Small intestine (tissue), 7 donors: ENCODE measurements at regions not wholly inside any gene's neighbourhood (a gene's known extent, or its start where the extent isn't known, plus 50 kb on each side); places are given as distances from the start of the nearest gene placed in this dataset.

Experiments
- DNase-seq, 2 donors: peaks; one replicate each; pipeline versions ENCODE4 v3.0.0 to v3.0.0-alpha.2; 2013
- FAIRE-seq: peaks from 2 replicates; lab custom pipeline; 2012; peaks lifted over from hg19 to GRCh38; lab: Jason Lieb, UNC
- H3K27ac ChIP-seq, 3 donors: one replicate each; pipeline ENCODE4 v1.5.1; 2013; ENCODE audit warnings: low read length in 2 of 3, mild to moderate bottlenecking in 2 of 3, control low read depth in 1 of 3, inconsistent platforms in 1 of 3, low read depth in 1 of 3, moderate library complexity in 1 of 3
- H3K27me3 ChIP-seq, 3 donors: one replicate each; pipeline ENCODE4 v1.6.1; 2013; ENCODE audit warnings: low read length in 3 of 3, inconsistent platforms in 1 of 3; ENCODE audit not compliant: control insufficient read depth in 3 of 3, insufficient read depth in 3 of 3
- H3K36me3 ChIP-seq, 3 donors: one replicate each; pipeline ENCODE4 v1.6.1; 2013; ENCODE audit warnings: low read length in 3 of 3, inconsistent platforms in 1 of 3, low read depth in 1 of 3, mild to moderate bottlenecking in 1 of 3, moderate library complexity in 1 of 3; ENCODE audit not compliant: control insufficient read depth in 3 of 3, insufficient read depth in 2 of 3
- H3K4me1 ChIP-seq, 3 donors: one replicate each; pipeline ENCODE4 v1.6.1; 2013; ENCODE audit warnings: low read length in 2 of 3, inconsistent platforms in 1 of 3, low read depth in 1 of 3, mild to moderate bottlenecking in 1 of 3, moderate library complexity in 1 of 3; ENCODE audit not compliant: control insufficient read depth in 3 of 3, insufficient read depth in 2 of 3
- H3K4me3 ChIP-seq, 3 donors: one replicate each; pipeline ENCODE4 v1.5.1; 2013; ENCODE audit warnings: low read length in 3 of 3, control low read depth in 1 of 3, inconsistent platforms in 1 of 3, low read depth in 1 of 3, mild to moderate bottlenecking in 1 of 3, moderate library complexity in 1 of 3
- H3K9me3 ChIP-seq, 2 donors: one replicate each; pipeline ENCODE4 v1.6.1; 2013; ENCODE audit warnings: low read depth in 1 of 2, low read length in 1 of 2; ENCODE audit not compliant: control insufficient read depth in 2 of 2, insufficient read depth in 1 of 2
- WGBS, 3 donors: extraction: QIAGEN DNeasy Blood & Tissue Kit; methylation state at CpG; one replicate each; pipeline ENCODE4 v1.1.7; 2013; 5-methylcytosine and 5-hydroxymethylcytosine counted together
- donor health status: healthy with polysubstance abuse.
- donor health status: control.
- donor health status: control.
- donor health status: Bipolar disorder and iron deficiency.
- donor health status: healthy.

DNA sequence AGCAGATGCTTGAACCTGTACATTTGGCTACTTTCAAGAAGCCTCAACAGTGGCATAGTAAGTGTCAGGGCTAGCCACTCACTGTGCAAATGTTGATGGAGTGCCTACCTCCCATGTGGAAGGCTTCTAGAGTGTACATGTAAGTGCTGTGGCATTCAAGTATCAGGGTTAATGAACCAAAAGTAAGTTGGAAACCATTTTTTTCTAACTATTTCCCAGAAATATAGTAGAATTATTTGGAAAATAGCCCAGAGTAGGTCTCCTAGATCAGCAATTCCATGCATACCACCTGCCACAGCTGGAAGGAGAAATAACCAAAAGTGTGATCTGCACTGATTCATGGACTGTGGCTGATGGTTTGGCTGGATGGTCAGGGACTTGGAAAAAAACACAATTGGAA is 53.3 kb downstream of the FOXD1 start:
- Histone ChIP-seq H3K36me3 (no peaks in the 10 kb centered on the region), H3K4me1 (peaks cover 0 to 39% (median 0%) of the 10 kb centered on the region in 3 donors), H3K27me3 (peaks cover 0 to 5% (median 0%) of the 10 kb centered on the region in 3 donors), H3K4me3 (no peak overlapping the region), H3K27ac (no peak overlapping the region), H3K9me3 (no peaks in the 10 kb centered on the region)
- no peak for FAIRE-seq
- no peak for DNase-seq

DNA sequence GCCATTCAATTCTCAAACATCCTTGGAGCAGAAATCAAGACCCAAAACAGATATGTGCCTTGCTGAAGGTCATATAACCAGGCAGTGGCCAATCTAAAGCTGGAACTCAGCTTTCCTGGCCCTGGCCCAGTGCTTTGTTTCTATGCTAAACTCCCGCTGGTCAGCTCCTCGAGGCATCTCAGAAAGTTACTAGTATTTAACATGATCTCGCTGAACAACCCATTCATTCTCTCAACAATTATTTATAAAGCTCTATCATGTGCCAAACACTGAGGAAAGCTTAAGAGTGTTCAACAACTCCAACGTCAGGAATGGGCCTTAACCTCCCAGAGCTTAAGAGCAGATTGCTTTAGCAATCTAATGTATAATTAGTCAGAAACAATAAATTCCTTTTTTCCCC is 54.0 kb downstream of the FOXD1 start:
- FAIRE-seq (no peak), DNase-seq (no peak)
- H3K36me3 ChIP-seq = no peaks in the 10 kb centered on the region
- H3K4me3 ChIP-seq = no peak overlapping the region
- H3K4me1 ChIP-seq = peaks cover 0 to 39% (median 0%) of the 10 kb centered on the region in 3 donors
- no peak overlapping the region for H3K27ac ChIP-seq
- WGBS, 3 donors = 80 to 86% (median 86%) methylated on average over 4 of the region's 4 CpGs
- no peaks in the 10 kb centered on the region for H3K9me3 ChIP-seq
- peaks cover 0 to 5% (median 0%) of the 10 kb centered on the region in 3 donors for H3K27me3 ChIP-seq

GRCh38 chr5:73393611-73394489 is 54.7 kb downstream of the FOXD1 start:
- DNase-seq (peak in 1 of 2 donors; percentile 56), FAIRE-seq (no peak)
- Histone ChIP-seq H3K4me3 (no peak overlapping the region), H3K27me3 (peaks cover 0 to 5% (median 0%) of the 10 kb centered on the region in 3 donors), H3K4me1 (peaks cover 0 to 42% (median 0%) of the 10 kb centered on the region in 3 donors), H3K27ac (peak overlapping the region in 1 of 3 donors; percentile 51), H3K9me3 (no peaks in the 10 kb centered on the region), H3K36me3 (no peaks in the 10 kb centered on the region)
- WGBS, 3 donors = 19 to 63% (median 37%) methylated on average over 2 of the region's 2 CpGs

DNA sequence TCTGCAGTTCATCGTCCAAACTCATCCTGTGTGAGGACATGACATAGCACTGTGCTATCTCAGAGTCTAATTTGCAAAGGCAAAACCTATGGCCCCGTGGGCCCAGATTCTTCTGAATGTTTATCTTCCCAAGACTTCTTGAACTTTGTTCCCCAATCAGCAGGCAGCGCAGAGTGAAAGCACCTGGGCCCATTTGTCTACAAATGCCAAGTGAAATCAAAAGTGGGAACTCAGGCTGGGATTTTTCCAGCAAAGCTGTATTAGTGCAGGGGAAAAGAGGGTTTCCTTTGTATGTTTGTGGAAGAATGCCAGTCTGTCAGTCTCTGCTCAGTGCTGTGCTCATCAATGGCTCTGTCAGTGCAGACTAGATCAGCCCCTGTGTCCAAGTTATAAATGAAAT is 55.8 kb downstream of the FOXD1 start:
- DNase-seq (peak; percentile 81 to 86), FAIRE-seq (no peak)
- Histone ChIP-seq H3K9me3 (no peaks in the 10 kb centered on the region), H3K36me3 (no peaks in the 10 kb centered on the region), H3K4me3 (no peak overlapping the region), H3K4me1 (peaks cover 0 to 53% (median 3%) of the 10 kb centered on the region in 3 donors), H3K27ac (peak overlapping the region in 1 of 3 donors; percentile 51), H3K27me3 (peaks cover 0 to 5% (median 0%) of the 10 kb centered on the region in 3 donors)
- 11 to 36% (median 17%) methylated on average over 3 of the region's 3 CpGs for WGBS, 3 donors

- Histone ChIP-seq H3K9me3 (no peaks in the 10 kb centered on the region), H3K4me1 (peaks cover 0 to 61% (median 3%) of the 10 kb centered on the region in 3 donors), H3K27ac (no peak overlapping the region), H3K4me3 (no peak overlapping the region), H3K27me3 (no peaks in the 10 kb centered on the region), H3K36me3 (no peaks in the 10 kb centered on the region)
- DNase-seq (no peak), FAIRE-seq (no peak)
- WGBS, 3 donors = 53 to 87% (median 68%) methylated on average over 3 of the region's 3 CpGs
Observed at GRCh38 chr5:73391441-73391881, 57.1 kb downstream of the FOXD1 start.

GRCh38 chr5:73390972-73391371 is 57.6 kb downstream of the FOXD1 start:
- Histone ChIP-seq H3K27ac (no peak overlapping the region), H3K36me3 (no peaks in the 10 kb centered on the region), H3K27me3 (no peaks in the 10 kb centered on the region), H3K4me1 (peaks cover 0 to 61% (median 3%) of the 10 kb centered on the region in 3 donors), H3K9me3 (peaks cover 0 to 2% of the 10 kb centered on the region in 2 donors), H3K4me3 (no peak overlapping the region)
- DNase-seq (peak in 1 of 2 donors; percentile 44), FAIRE-seq (no peak)
- 48 to 60% (median 50%) methylated on average over 2 of the region's 2 CpGs for WGBS, 3 donors

- peaks cover 0 to 3% (median 0%) of the 10 kb centered on the region in 3 donors for H3K27me3 ChIP-seq
- no peaks in the 10 kb centered on the region for H3K36me3 ChIP-seq
- no peak overlapping the region for H3K4me3 ChIP-seq
- DNase-seq (no peak), FAIRE-seq (no peak)
- H3K27ac ChIP-seq = no peak overlapping the region
- H3K4me1 ChIP-seq = peaks cover 0 to 50% (median 3%) of the 10 kb centered on the region in 3 donors
- peaks cover 0 to 8% of the 10 kb centered on the region in 2 donors for H3K9me3 ChIP-seq
- 83 to 96% (median 95%) methylated on average over 2 of the region's 2 CpGs for WGBS, 3 donors
Observed at GRCh38 chr5:73388740-73389139, 59.8 kb downstream of the FOXD1 start.

DNA sequence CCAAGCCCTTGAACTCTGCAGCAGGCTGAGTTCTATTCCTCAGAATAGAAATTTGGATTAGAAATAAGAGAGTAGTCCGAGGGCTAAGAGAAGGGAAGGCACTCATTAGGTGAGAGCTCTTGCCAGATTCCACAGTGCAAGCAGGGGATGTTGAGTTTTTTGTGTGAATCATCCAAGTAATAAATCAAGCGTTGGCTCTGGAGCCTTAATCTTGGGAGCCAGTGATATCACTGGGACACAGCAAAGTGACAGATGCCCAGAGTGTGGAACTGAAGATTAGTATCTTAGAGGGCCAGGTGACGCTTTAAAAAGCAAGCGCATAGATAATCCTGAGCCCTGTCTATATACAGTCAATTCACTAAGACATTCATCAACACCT is 60.3 kb downstream of the FOXD1 start:
- FAIRE-seq = no peak

More for the DNA sequence above, 60.3 kb downstream of the FOXD1 start:
- WGBS, 3 donors = 30 to 76% (median 69%) methylated on average over 4 of the region's 4 CpGs
- Histone ChIP-seq H3K4me3 (no peak overlapping the region), H3K9me3 (peaks cover 0 to 8% of the 10 kb centered on the region in 2 donors), H3K4me1 (peaks cover 0 to 46% (median 3%) of the 10 kb centered on the region in 3 donors), H3K36me3 (no peaks in the 10 kb centered on the region), H3K27ac (no peak overlapping the region), H3K27me3 (peaks cover 0 to 7% (median 2%) of the 10 kb centered on the region in 3 donors)
- DNase-seq = no peak
